ENCODE measurements at regions not wholly inside any gene's neighbourhood (a gene's known extent, or its start where the extent isn't known, plus 50 kb on each side); places are given as distances from the start of the nearest gene placed in this dataset.

- Histone ChIP-seq H3K27me3 (no peaks in the 10 kb centered on the region), H3K36me3 (replicated peaks; ENCODE audit: insufficient read depth, low read depth) (no peaks in the 10 kb centered on the region), H3K27ac (no peak overlapping the region), H2AFZ (no peak overlapping the region), H3K79me2 (no peaks in the 10 kb centered on the region), H4K20me1 (ENCODE audit: insufficient read depth, poor library complexity, severe bottlenecking) (no peaks in the 10 kb centered on the region), H3K4me1 (ENCODE audit: insufficient read depth) (peaks cover 7% of the 10 kb centered on the region), H3K9me3 (ENCODE audit: low read depth) (no peaks in the 10 kb centered on the region), H3K4me2 (no peak overlapping the region), H3K4me3 (no peak overlapping the region), H3K9me2 (replicated peaks; ENCODE audit: insufficient read depth) (no peaks in the 10 kb centered on the region)
- WGBS (ENCODE audit: low lambda C conversion rate, missing lambda C conversion rate) = 50% methylated on average over 2 of the region's 2 CpGs
- DNase-seq (ENCODE audit: low spot score) = no peak
- TF ChIP-seq CTCF (IDR thresholded peaks at IDR 0.05; ENCODE audit: poor library complexity) (no peak), EZH2 (IDR thresholded peaks at IDR 0.05; ENCODE audit: borderline replicate concordance) (no peak), EZH2phosphoT487 (IDR thresholded peaks at IDR 0.05; ENCODE audit: low read depth, severe bottlenecking, unreplicated experiment) (no peak)
Measured at GRCh38 chr6:130743175-130743574, 84.0 kb upstream of the SMLR1 start.

- H3K4me1 ChIP-seq (ENCODE audit: insufficient read depth) = peaks cover 7% of the 10 kb centered on the region
- no peaks in the 10 kb centered on the region for H3K79me2 ChIP-seq
- H3K27me3 ChIP-seq = no peaks in the 10 kb centered on the region
- no peak overlapping the region for H3K27ac ChIP-seq
- no peak overlapping the region for H3K4me3 ChIP-seq
- TF ChIP-seq EZH2 (IDR thresholded peaks at IDR 0.05; ENCODE audit: borderline replicate concordance) (no peak), EZH2phosphoT487 (IDR thresholded peaks at IDR 0.05; ENCODE audit: low read depth, severe bottlenecking, unreplicated experiment) (no peak), CTCF (IDR thresholded peaks at IDR 0.05; ENCODE audit: poor library complexity) (no peak)
- WGBS (ENCODE audit: low lambda C conversion rate, missing lambda C conversion rate) = 34% methylated on average over 2 of the region's 2 CpGs
- H4K20me1 ChIP-seq (ENCODE audit: insufficient read depth, poor library complexity, severe bottlenecking) = no peaks in the 10 kb centered on the region
- H3K9me2 ChIP-seq (replicated peaks; ENCODE audit: insufficient read depth) = no peaks in the 10 kb centered on the region
- no peaks in the 10 kb centered on the region for H3K36me3 ChIP-seq (replicated peaks; ENCODE audit: insufficient read depth, low read depth)
- no peak for DNase-seq (ENCODE audit: low spot score)
- no peak overlapping the region for H2AFZ ChIP-seq
- H3K9me3 ChIP-seq (ENCODE audit: low read depth) = no peaks in the 10 kb centered on the region
- H3K4me2 ChIP-seq = no peak overlapping the region
Measured at GRCh38 chr6:130744576-130745366, 82.4 kb upstream of the SMLR1 start.

GRCh38 chr6:130748041-130748440, 79.2 kb upstream of the SMLR1 start:
- Histone ChIP-seq H4K20me1 (ENCODE audit: insufficient read depth, poor library complexity, severe bottlenecking) (no peaks in the 10 kb centered on the region), H3K27ac (no peak overlapping the region)
- no peak for TF ChIP-seq EZH2phosphoT487 (IDR thresholded peaks at IDR 0.05; ENCODE audit: low read depth, severe bottlenecking, unreplicated experiment)
- no peak for TF ChIP-seq CTCF (IDR thresholded peaks at IDR 0.05; ENCODE audit: poor library complexity)
- TF ChIP-seq EZH2 (IDR thresholded peaks at IDR 0.05; ENCODE audit: borderline replicate concordance) = no peak

More at GRCh38 chr6:130748041-130748440, 79.2 kb upstream of the SMLR1 start:
- Histone ChIP-seq H3K4me2 (no peak overlapping the region), H2AFZ (no peak overlapping the region), H3K4me1 (ENCODE audit: insufficient read depth) (peaks cover 7% of the 10 kb centered on the region), H3K4me3 (no peak overlapping the region), H3K27me3 (no peaks in the 10 kb centered on the region), H3K9me3 (ENCODE audit: low read depth) (no peaks in the 10 kb centered on the region), H3K79me2 (no peaks in the 10 kb centered on the region), H3K36me3 (replicated peaks; ENCODE audit: insufficient read depth, low read depth) (no peaks in the 10 kb centered on the region), H3K9me2 (replicated peaks; ENCODE audit: insufficient read depth) (no peaks in the 10 kb centered on the region)
- no peak for DNase-seq (ENCODE audit: low spot score)
- WGBS (ENCODE audit: low lambda C conversion rate, missing lambda C conversion rate) = 89% methylated on average over 1 of the region's 1 CpG
